Nephron progenitor cell (in vitro differentiated cells): ENCODE measurements at regions not wholly inside any gene's neighbourhood (a gene's known extent, or its start where the extent isn't known, plus 50 kb on each side); places are given as distances from the start of the nearest gene placed in this dataset.

Experiments used
- DNase-seq: peaks from one replicate; pipeline ENCODE4 v3.0.0; 2021
- H3K27ac Mint-ChIP-seq: 2 replicates; pipeline ENCODE4 v1.8.0; 2021; ENCODE audit warnings: mild to moderate bottlenecking, moderate library complexity, mixed read lengths
- H3K27me3 Mint-ChIP-seq: 2 replicates; pipeline ENCODE4 v1.8.0; 2021; ENCODE audit warnings: mild to moderate bottlenecking, low read depth, mixed read lengths; ENCODE audit not compliant: poor library complexity
- H3K36me3 Mint-ChIP-seq: 2 replicates; pipeline ENCODE4 v1.8.0; 2021; ENCODE audit warnings: low read depth, mixed read lengths
- H3K4me1 Mint-ChIP-seq: 2 replicates; pipeline ENCODE4 v1.8.0; 2021; ENCODE audit warnings: mixed read lengths
- H3K4me3 Mint-ChIP-seq: 2 replicates; pipeline ENCODE4 v1.8.0; 2021; ENCODE audit warnings: mild to moderate bottlenecking, moderate library complexity, mixed read lengths
- H3K9me3 Mint-ChIP-seq: 2 replicates; pipeline ENCODE4 v1.8.0; 2021; ENCODE audit warnings: mild to moderate bottlenecking, moderate library complexity, mixed read lengths
- TF ChIP-seq, protein P1 (sequence below): fragments of 200-600 bp; sonication (generic); IDR thresholded peaks from 2 replicates; pipeline ENCODE4 v1.5.0; 2021; ENCODE audit warnings: antibody characterized with exemption

DNA sequence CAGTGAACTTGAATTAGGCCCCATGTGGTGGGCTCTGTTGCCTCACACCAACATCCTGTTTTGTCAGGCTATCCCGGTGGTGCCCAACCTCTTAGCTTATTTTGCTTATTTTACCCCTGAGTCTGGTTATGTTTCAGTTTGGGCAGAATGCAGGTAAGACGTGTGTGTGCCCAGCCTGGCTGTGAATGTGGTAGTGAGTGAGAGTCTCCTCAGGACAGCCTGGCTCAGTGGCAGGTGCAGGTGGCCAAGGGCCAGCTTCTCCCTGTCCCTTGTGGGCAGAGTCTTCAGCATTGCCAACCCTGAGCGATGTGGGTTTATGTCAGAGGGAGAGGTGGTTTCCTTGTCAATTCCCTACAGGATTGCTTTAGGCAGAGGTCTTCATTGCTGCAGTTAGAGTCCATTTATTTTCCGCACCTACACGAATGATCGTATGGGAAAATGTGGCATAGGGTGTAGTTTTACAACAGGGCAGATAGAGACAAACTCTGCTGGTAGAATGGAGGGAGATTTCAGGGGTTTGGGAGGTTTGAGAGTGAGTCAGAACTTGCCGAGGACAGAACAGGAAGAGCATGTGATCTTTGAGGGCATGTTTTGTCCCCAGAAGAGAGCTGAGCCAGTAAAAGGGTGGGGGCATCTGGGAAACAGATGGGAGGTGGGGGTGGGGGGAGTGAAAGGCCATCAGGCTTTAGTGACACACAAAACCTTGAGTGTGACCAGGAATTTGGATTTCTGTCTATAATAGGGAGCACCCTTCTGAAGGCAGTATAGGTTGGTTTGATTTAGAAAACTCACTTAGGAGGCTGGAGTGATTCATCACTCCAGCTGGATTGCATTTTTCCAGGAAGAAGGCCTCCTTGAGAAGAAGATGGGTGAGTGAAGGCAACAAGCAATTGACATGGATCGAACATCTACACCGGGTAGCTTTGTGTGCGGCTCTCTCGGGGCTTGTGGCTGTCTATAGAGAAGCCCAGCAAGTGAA lies 156.2 kb upstream of the CELF4 start:
- Mint-ChIP-seq H3K4me1 (no peaks in the 10 kb centered on the region), H3K9me3 (no peaks in the 10 kb centered on the region), H3K27me3 (peaks cover 12% of the 10 kb centered on the region), H3K4me3 (no peak overlapping the region), H3K27ac (no peak overlapping the region), H3K36me3 (no peaks in the 10 kb centered on the region)
- TF ChIP-seq, protein P1, sequence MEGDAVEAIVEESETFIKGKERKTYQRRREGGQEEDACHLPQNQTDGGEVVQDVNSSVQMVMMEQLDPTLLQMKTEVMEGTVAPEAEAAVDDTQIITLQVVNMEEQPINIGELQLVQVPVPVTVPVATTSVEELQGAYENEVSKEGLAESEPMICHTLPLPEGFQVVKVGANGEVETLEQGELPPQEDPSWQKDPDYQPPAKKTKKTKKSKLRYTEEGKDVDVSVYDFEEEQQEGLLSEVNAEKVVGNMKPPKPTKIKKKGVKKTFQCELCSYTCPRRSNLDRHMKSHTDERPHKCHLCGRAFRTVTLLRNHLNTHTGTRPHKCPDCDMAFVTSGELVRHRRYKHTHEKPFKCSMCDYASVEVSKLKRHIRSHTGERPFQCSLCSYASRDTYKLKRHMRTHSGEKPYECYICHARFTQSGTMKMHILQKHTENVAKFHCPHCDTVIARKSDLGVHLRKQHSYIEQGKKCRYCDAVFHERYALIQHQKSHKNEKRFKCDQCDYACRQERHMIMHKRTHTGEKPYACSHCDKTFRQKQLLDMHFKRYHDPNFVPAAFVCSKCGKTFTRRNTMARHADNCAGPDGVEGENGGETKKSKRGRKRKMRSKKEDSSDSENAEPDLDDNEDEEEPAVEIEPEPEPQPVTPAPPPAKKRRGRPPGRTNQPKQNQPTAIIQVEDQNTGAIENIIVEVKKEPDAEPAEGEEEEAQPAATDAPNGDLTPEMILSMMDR = no peak
- DNase-seq = no peak

DNA sequence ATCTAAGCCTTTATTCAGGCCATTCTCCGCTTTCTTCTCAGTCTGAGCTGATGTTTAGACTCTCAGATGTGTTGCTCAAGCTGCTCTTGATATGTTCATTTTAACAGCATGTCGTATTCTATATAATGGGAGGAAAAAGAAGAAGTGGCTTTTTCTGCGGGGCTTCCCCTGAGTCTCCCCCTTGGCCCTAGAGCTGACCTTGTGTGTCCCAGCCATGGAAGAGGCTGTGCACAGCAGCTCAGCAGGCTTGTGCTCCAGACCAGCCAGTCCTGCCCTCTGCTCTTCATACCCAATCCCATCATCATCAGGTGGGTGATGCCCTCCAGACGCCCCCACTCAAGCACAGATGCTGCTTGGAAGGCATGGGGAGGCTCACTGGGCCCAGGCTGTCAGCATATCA lies 155.1 kb upstream of the CELF4 start:
- no peak for DNase-seq
- no peaks in the 10 kb centered on the region for H3K9me3 Mint-ChIP-seq
- peaks cover 12% of the 10 kb centered on the region for H3K27me3 Mint-ChIP-seq
- H3K4me1 Mint-ChIP-seq = no peaks in the 10 kb centered on the region
- no peaks in the 10 kb centered on the region for H3K36me3 Mint-ChIP-seq
- no peak overlapping the region for H3K4me3 Mint-ChIP-seq
- TF ChIP-seq, protein P1 = no peak
- H3K27ac Mint-ChIP-seq = no peak overlapping the region

DNA sequence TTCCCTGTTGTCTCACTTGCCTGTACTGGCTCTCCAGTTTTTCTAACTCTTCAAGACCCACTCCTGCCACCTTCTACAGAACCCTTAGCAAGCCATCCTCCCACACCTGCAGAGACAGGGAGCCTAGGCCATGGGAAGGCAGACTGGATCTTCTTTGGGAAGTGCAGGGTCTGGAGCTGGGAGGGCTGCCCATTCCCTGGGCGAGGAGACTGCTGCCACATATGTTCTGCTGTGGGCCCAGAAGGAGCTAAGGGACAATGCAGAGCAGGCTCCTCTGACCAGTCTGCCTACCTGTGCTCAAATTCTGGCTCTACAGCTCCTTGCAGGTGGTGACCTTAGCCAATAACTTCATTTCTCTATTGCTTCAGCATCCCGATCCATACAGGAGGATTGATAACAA lies 152.1 kb upstream of the CELF4 start:
- H3K4me1 Mint-ChIP-seq = no peaks in the 10 kb centered on the region
- no peaks in the 10 kb centered on the region for H3K36me3 Mint-ChIP-seq
- DNase-seq = no peak
- H3K9me3 Mint-ChIP-seq = no peaks in the 10 kb centered on the region
- TF ChIP-seq, protein P1 = no peak
- H3K27ac Mint-ChIP-seq = no peak overlapping the region
- H3K27me3 Mint-ChIP-seq = peaks cover 7% of the 10 kb centered on the region
- H3K4me3 Mint-ChIP-seq = no peak overlapping the region

DNA sequence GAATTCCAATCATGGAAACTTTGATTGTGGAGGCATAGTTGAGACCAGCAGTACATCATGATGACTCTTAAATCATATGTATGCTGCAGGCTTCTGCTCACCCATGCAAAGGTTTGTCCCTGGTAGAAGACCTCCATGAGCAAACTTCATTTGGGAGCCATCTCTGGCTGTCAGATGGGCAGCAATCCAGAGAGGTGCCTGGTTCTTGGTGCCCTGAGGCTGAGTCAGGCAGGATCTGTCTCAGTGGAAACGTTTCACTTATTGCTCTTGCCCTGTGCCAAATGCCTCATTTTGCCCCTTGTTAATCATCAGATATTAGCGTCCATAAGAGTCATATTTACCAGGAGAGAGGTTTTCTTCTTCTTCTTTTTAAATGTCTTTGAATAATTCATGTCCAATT lies 151.5 kb upstream of the CELF4 start:
- Mint-ChIP-seq H3K4me1 (no peaks in the 10 kb centered on the region), H3K27me3 (peaks cover 7% of the 10 kb centered on the region), H3K4me3 (no peak overlapping the region), H3K36me3 (no peaks in the 10 kb centered on the region), H3K9me3 (no peaks in the 10 kb centered on the region), H3K27ac (no peak overlapping the region)
- DNase-seq = no peak
- TF ChIP-seq, protein P1 = no peak

DNA sequence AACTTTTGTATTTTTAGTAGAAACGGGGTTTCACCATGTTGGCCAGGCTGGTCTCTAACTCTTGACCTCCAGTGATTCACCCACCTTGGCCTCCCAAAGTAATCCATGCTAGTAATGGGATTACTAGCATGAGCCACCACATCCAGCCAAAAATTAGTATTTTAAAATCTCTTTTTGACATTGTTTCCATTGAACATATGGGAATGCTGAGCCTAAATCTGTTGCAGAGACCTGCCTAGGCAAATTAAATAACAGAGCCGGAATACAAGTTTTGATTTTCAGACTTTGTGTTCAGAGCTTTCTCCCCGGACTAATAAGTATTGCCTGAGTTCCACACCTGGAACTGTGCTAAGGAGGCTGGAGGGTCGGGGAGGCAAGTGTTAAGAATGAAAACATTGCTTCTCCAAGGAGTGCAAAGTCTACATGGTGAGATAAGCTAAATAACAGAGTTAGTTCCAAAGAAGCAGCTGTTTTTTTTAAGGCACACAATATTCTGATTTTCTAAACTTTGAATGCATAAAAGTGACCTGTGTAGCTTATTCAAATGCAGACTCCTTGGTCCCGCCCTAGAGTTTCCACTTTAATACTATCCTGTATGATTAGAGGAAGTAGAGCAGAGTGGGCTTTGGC lies 150.6 kb upstream of the CELF4 start:
- TF ChIP-seq, protein P1 = no peak
- H3K4me3 Mint-ChIP-seq = no peak overlapping the region
- H3K27ac Mint-ChIP-seq = no peak overlapping the region
- H3K36me3 Mint-ChIP-seq = no peaks in the 10 kb centered on the region
- no peak for DNase-seq
- no peaks in the 10 kb centered on the region for H3K9me3 Mint-ChIP-seq
- H3K27me3 Mint-ChIP-seq = peaks cover 10% of the 10 kb centered on the region
- H3K4me1 Mint-ChIP-seq = no peaks in the 10 kb centered on the region
